ENCODE measurements at regions not wholly inside any gene's neighbourhood (a gene's known extent, or its start where the extent isn't known, plus 50 kb on each side); places are given as distances from the start of the nearest gene placed in this dataset.

DNA sequence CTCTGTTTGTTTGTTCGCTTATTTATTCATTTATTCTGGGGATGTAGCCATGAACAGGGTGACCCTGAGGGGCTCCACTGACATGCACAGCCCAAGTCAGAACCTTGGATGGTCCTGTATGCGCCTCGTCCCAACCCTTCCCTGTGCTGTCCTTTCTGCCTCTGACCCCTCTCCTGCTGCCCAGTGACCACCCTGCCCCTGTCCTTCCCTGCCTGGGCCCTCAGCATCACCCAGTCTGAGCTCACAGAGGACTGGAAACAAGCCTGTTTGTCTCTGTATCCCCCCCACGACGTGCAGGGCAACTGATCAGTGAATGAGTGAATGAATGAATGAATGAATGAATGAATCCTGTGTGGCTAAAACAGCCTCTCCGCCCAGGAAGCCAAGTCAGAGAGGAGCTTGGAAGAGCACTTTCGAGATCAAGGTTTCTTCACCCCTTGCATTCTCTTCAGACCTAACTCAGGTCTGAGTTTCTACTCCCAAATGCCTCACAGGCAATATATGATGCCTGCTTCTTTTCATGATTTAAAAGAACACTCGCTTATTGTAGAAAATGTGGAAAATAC is 157.7 kb downstream of the SMAD6 start:
- no peaks in the 10 kb centered on the region for H3K9me3 ChIP-seq (ENCODE audit: insufficient read depth, low read depth, low read length)
- H3K79me2 ChIP-seq (ENCODE audit: insufficient read depth, low read length) = no peaks in the 10 kb centered on the region
- H3F3A ChIP-seq (ENCODE audit: low read depth) = no peaks in the 10 kb centered on the region
- no peaks in the 10 kb centered on the region for H3K9me2 ChIP-seq (replicated peaks; ENCODE audit: low read depth, low read length)
- no peaks in the 10 kb centered on the region for H3K36me3 ChIP-seq (ENCODE audit: insufficient read depth, low read length)
- H3K4me1 ChIP-seq (ENCODE audit: insufficient read depth, low read length, poor library complexity, severe bottlenecking) = no peaks in the 10 kb centered on the region
- H3K4me2 ChIP-seq (ENCODE audit: low read depth, low read length, poor library complexity, severe bottlenecking) = no peak overlapping the region
- H3K27me3 ChIP-seq (ENCODE audit: insufficient read depth, low read length, poor library complexity, severe bottlenecking) = no peaks in the 10 kb centered on the region
- no peak overlapping the region for H2AFZ ChIP-seq (ENCODE audit: low read length)
- no peaks in the 10 kb centered on the region for H4K20me1 ChIP-seq (ENCODE audit: insufficient read depth, low read length, poor library complexity, severe bottlenecking)
- H3K9ac ChIP-seq (ENCODE audit: low read depth, low read length, poor library complexity, severe bottlenecking) = no peak overlapping the region
- TF ChIP-seq, protein P1, sequence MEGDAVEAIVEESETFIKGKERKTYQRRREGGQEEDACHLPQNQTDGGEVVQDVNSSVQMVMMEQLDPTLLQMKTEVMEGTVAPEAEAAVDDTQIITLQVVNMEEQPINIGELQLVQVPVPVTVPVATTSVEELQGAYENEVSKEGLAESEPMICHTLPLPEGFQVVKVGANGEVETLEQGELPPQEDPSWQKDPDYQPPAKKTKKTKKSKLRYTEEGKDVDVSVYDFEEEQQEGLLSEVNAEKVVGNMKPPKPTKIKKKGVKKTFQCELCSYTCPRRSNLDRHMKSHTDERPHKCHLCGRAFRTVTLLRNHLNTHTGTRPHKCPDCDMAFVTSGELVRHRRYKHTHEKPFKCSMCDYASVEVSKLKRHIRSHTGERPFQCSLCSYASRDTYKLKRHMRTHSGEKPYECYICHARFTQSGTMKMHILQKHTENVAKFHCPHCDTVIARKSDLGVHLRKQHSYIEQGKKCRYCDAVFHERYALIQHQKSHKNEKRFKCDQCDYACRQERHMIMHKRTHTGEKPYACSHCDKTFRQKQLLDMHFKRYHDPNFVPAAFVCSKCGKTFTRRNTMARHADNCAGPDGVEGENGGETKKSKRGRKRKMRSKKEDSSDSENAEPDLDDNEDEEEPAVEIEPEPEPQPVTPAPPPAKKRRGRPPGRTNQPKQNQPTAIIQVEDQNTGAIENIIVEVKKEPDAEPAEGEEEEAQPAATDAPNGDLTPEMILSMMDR (conservative IDR thresholded peaks at IDR 0.05; ENCODE audit: low read length) = no peak
- TF ChIP-seq EZH2phosphoT487 (IDR thresholded peaks at IDR 0.05; ENCODE audit: borderline replicate concordance) = no peak
- no peak overlapping the region for H3K4me3 ChIP-seq (ENCODE audit: low read length, poor library complexity, severe bottlenecking)

DNA sequence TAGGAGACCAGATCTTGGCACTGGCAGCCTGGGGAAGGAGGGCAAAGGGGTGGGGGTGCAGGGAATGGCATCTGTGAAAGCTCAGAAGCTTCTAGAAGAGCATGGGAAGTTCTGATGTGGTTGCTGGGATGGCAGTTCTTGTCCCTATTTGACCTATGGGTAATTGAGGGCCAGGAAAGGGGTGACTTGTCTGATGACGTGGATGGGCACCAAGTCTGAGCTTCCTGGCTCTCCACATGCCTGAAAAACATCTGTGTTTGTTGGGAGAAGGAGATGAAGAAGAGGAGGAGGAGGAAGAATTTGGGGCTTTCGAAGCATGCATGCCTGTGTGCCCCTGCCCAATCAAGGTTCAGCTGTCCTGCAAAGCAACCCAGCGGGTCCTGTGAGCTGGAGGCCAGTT is 158.8 kb downstream of the SMAD6 start:
- Histone ChIP-seq H3K36me3 (ENCODE audit: insufficient read depth, low read length) (no peaks in the 10 kb centered on the region), H3K4me1 (ENCODE audit: insufficient read depth, low read length, poor library complexity, severe bottlenecking) (no peaks in the 10 kb centered on the region), H3K9me3 (ENCODE audit: insufficient read depth, low read depth, low read length) (no peaks in the 10 kb centered on the region), H3K4me3 (ENCODE audit: low read length, poor library complexity, severe bottlenecking) (no peak overlapping the region), H4K20me1 (ENCODE audit: insufficient read depth, low read length, poor library complexity, severe bottlenecking) (no peaks in the 10 kb centered on the region), H3F3A (ENCODE audit: low read depth) (no peaks in the 10 kb centered on the region), H3K4me2 (ENCODE audit: low read depth, low read length, poor library complexity, severe bottlenecking) (no peak overlapping the region), H3K9ac (ENCODE audit: low read depth, low read length, poor library complexity, severe bottlenecking) (no peak overlapping the region), H3K79me2 (ENCODE audit: insufficient read depth, low read length) (no peaks in the 10 kb centered on the region), H2AFZ (ENCODE audit: low read length) (no peak overlapping the region), H3K9me2 (replicated peaks; ENCODE audit: low read depth, low read length) (no peaks in the 10 kb centered on the region), H3K27me3 (ENCODE audit: insufficient read depth, low read length, poor library complexity, severe bottlenecking) (no peaks in the 10 kb centered on the region)
- TF ChIP-seq, protein P1 (conservative IDR thresholded peaks at IDR 0.05; ENCODE audit: low read length) = no peak
- TF ChIP-seq EZH2phosphoT487 (IDR thresholded peaks at IDR 0.05; ENCODE audit: borderline replicate concordance) = no peak

DNA sequence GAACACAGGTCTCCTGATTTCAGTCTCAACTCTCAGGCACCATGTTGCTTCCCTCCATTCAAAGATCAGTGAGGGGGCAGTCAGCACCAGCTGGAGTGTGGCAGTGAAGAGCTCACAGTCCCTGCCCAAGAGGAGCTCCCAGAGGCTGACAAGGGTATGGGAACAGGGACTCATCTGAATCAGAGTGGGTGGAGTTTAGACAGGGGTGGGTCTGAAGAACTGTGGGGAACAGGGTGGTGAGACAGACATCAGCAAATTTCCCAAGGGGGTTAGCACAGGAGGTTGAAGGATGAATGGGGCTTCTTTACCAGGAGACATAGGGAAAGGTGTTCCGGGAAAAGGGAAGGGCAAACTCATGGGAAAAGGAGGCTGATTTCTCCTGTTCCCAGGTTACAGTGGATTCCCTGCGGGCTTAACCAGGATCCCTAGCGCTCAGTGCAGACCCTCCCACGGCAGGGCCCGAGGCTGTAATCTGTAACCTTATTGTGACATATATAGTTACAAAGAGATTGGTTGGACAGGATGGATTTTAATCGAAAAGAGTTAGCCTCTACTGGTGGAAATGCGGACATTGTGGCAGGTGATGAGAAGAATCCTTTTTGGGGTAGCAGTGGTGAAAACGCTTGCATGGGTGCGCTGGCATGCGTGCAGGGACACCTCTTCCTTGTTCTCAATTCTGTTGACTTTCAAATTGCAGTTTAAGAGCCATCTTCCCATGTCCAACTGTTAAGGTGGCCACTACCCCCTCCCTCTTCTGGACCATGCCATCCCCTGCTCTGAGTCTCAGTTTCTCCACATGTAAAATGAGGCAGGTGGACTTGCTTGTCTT is 160.3 kb downstream of the SMAD6 start:
- H3K27me3 ChIP-seq (ENCODE audit: insufficient read depth, low read length, poor library complexity, severe bottlenecking) = no peaks in the 10 kb centered on the region
- H3K9me2 ChIP-seq (replicated peaks; ENCODE audit: low read depth, low read length) = no peaks in the 10 kb centered on the region
- TF ChIP-seq, protein P1 (conservative IDR thresholded peaks at IDR 0.05; ENCODE audit: low read length) = no peak
- TF ChIP-seq EZH2phosphoT487 (IDR thresholded peaks at IDR 0.05; ENCODE audit: borderline replicate concordance) = no peak
- H3K4me1 ChIP-seq (ENCODE audit: insufficient read depth, low read length, poor library complexity, severe bottlenecking) = no peaks in the 10 kb centered on the region
- no peak overlapping the region for H3K9ac ChIP-seq (ENCODE audit: low read depth, low read length, poor library complexity, severe bottlenecking)
- no peaks in the 10 kb centered on the region for H3K36me3 ChIP-seq (ENCODE audit: insufficient read depth, low read length)
- no peaks in the 10 kb centered on the region for H3K9me3 ChIP-seq (ENCODE audit: insufficient read depth, low read depth, low read length)
- no peak overlapping the region for H3K4me3 ChIP-seq (ENCODE audit: low read length, poor library complexity, severe bottlenecking)
- H3K79me2 ChIP-seq (ENCODE audit: insufficient read depth, low read length) = no peaks in the 10 kb centered on the region
- H3F3A ChIP-seq (ENCODE audit: low read depth) = no peaks in the 10 kb centered on the region
- H4K20me1 ChIP-seq (ENCODE audit: insufficient read depth, low read length, poor library complexity, severe bottlenecking) = no peaks in the 10 kb centered on the region
- no peak overlapping the region for H3K4me2 ChIP-seq (ENCODE audit: low read depth, low read length, poor library complexity, severe bottlenecking)
- peak overlapping the region; percentile 76 for H2AFZ ChIP-seq (ENCODE audit: low read length)
